HCT116 (cell line): ENCODE measurements at regions not wholly inside any gene's neighbourhood (a gene's known extent, or its start where the extent isn't known, plus 50 kb on each side); places are given as distances from the start of the nearest gene placed in this dataset.

Source experiments
- CBX3 ChIP-seq: IDR thresholded peaks from 2 replicates; pipeline ENCODE4 v1.6.1; 2012; ENCODE audit warnings: low read depth
- EGR1 ChIP-seq: IDR thresholded peaks from 2 replicates; pipeline ENCODE4 v1.6.1; 2012; ENCODE audit warnings: low read depth
- EZH2 ChIP-seq: fragments of 200-600 bp; sonication (generic); IDR thresholded peaks from 2 replicates; pipeline ENCODE4 v1.6.1; 2017; ENCODE audit warnings: antibody characterized with exemption, mixed run types
- POLR2A ChIP-seq: IDR thresholded peaks from 2 replicates; pipeline ENCODE4 v1.7.0; 2011; ENCODE audit warnings: borderline replicate concordance; ENCODE audit not compliant: insufficient read depth, insufficient read length; ENCODE audit errors: extremely low read depth
- POLR2AphosphoS5 ChIP-seq: IDR thresholded peaks from 2 replicates; pipeline ENCODE4 v1.6.1; 2011; ENCODE audit warnings: mild to moderate bottlenecking, low read depth, low read length, moderate library complexity
- SP1 ChIP-seq: IDR thresholded peaks from 2 replicates; pipeline ENCODE4 v1.6.1; 2012; ENCODE audit warnings: low read depth
- TCF7L2 ChIP-seq: IDR thresholded peaks from 2 replicates; pipeline ENCODE4 v1.7.0; 2011; ENCODE audit warnings: borderline replicate concordance, inconsistent platforms; ENCODE audit not compliant: insufficient read depth, insufficient read length; ENCODE audit errors: extremely low read depth
- YY1 ChIP-seq: IDR thresholded peaks from 2 replicates; pipeline ENCODE4 v1.6.1; 2011; ENCODE audit warnings: low read length, low read depth, moderate library complexity, mild to moderate bottlenecking; ENCODE audit not compliant: insufficient replicate concordance; ENCODE audit errors: extremely low read depth
- ZFX ChIP-seq: fragments of 450-650 bp; IDR thresholded peaks from 2 replicates; pipeline ENCODE4 v1.6.1; 2017
- ZNF274 ChIP-seq: fragments of 200-500 bp; sonication (Bioruptor generic); IDR thresholded peaks from 2 replicates; pipeline ENCODE4 v1.6.1; 2014; ENCODE audit warnings: mild to moderate bottlenecking, low read depth, low read length, inconsistent platforms
- TF ChIP-seq, protein P1 (sequence below), 3 experiments: fragments of 200-600 bp in 1 of 3; sonication (generic) in 1 of 3; IDR thresholded peaks in 2 of 3; conservative IDR thresholded peaks in 1 of 3; 2 replicates each; pipeline ENCODE4 v1.5.1; 2012 to 2017; ENCODE audit warnings: low read depth in 2 of 3, low read length in 2 of 3, antibody characterized with exemption in 1 of 3, borderline replicate concordance in 1 of 3, control low read depth in 1 of 3, mild to moderate bottlenecking in 1 of 3, mixed read lengths in 1 of 3, mixed run types in 1 of 3, moderate library complexity in 1 of 3; ENCODE audit not compliant: insufficient read depth in 1 of 3
- TF ChIP-seq, protein P2 (sequence below): IDR thresholded peaks from 2 replicates; pipeline ENCODE4 v1.6.1; 2012
- TF ChIP-seq, protein P3 (sequence below): IDR thresholded peaks from 2 replicates; pipeline ENCODE4 v1.6.1; 2012

DNA sequence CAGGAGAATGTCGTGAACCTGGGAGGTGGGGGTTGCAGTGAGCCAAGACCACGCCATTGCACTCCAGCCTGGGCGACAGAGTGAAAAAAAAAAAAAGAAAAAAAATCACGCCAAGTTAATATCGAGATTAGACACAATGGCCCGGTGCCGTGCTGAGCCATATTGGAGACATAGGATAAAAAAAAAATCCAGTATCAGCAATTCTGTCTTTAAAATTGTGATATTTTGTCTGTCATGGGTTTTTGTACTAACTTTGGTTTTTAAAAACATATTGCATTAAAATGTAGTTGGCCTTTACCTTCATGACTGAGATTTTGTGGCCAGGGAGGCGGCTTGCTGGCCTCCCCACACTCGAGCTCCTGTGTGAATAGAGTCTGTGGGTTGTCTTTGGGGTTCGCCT, 62.8 kb upstream of the PITRM1 start:
- TF ChIP-seq, protein P1, sequence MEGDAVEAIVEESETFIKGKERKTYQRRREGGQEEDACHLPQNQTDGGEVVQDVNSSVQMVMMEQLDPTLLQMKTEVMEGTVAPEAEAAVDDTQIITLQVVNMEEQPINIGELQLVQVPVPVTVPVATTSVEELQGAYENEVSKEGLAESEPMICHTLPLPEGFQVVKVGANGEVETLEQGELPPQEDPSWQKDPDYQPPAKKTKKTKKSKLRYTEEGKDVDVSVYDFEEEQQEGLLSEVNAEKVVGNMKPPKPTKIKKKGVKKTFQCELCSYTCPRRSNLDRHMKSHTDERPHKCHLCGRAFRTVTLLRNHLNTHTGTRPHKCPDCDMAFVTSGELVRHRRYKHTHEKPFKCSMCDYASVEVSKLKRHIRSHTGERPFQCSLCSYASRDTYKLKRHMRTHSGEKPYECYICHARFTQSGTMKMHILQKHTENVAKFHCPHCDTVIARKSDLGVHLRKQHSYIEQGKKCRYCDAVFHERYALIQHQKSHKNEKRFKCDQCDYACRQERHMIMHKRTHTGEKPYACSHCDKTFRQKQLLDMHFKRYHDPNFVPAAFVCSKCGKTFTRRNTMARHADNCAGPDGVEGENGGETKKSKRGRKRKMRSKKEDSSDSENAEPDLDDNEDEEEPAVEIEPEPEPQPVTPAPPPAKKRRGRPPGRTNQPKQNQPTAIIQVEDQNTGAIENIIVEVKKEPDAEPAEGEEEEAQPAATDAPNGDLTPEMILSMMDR (IDR thresholded peaks at IDR 0.05 in 2 of 3, conservative IDR thresholded peaks at IDR 0.05 in 1 of 3; ENCODE audit: borderline replicate concordance in 1 of 3, insufficient read depth in 1 of 3, low read depth in 2 of 3, low read length in 2 of 3): no peak
- no peak for TF ChIP-seq POLR2A
- TF ChIP-seq POLR2AphosphoS5: no peak
- no peak for TF ChIP-seq ZFX
- no peak for TF ChIP-seq SP1
- no peak for TF ChIP-seq CBX3
- no peak for TF ChIP-seq EZH2
- TF ChIP-seq ZNF274: no peak
- TF ChIP-seq, protein P2, sequence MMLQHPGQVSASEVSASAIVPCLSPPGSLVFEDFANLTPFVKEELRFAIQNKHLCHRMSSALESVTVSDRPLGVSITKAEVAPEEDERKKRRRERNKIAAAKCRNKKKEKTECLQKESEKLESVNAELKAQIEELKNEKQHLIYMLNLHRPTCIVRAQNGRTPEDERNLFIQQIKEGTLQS: no peak
- TF ChIP-seq, protein P3, sequence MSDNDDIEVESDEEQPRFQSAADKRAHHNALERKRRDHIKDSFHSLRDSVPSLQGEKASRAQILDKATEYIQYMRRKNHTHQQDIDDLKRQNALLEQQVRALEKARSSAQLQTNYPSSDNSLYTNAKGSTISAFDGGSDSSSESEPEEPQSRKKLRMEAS: no peak
- no peak for TF ChIP-seq EGR1
- no peak for TF ChIP-seq TCF7L2
- no peak for TF ChIP-seq YY1
